ENCODE measurements at regions not wholly inside any gene's neighbourhood (a gene's known extent, or its start where the extent isn't known, plus 50 kb on each side); places are given as distances from the start of the nearest gene placed in this dataset.

GRCh38 chr4:181234951-181235680, 1008.1 kb upstream of the TENM3 start:
- TF ChIP-seq CTCF (IDR thresholded peaks at IDR 0.05; ENCODE audit: borderline replicate concordance, extremely low read depth, low read length, poor library complexity, severe bottlenecking), result no peak
- TF ChIP-seq EZH2 (IDR thresholded peaks at IDR 0.05; ENCODE audit: borderline replicate concordance, low read depth, low read length, severe bottlenecking), result no peak
